K562 (cell line): ENCODE measurements at regions not wholly inside any gene's neighbourhood (a gene's known extent, or its start where the extent isn't known, plus 50 kb on each side); places are given as distances from the start of the nearest gene placed in this dataset.

Experiments used
- ATAC-seq: fragments of 200-7000 bp; cut with Tn5 transposase; 3 replicates; pipeline ENCODE4 v1.9.1; 2020; ENCODE audit warnings: moderate library complexity
- BruUV-seq: library from RNA; stranded (reverse); fragments of 400-500 nt; replicated peaks from 2 replicates; lab custom pipeline; 2021; lab: Mats Ljungman, UMichigan
- CTCF ChIA-PET: fragments of 300-600 bp; formaldehyde crosslinking; extraction: SDS; loops from one replicate; lab custom pipeline; 2021; ENCODE audit warnings: low intra/inter-chr PET ratio; lab: Yijun Ruan, JAX
- POLR2A ChIA-PET: fragments of 300-600, 350-650 bp; sonication (Branson Sonifier 250); formaldehyde crosslinking; extraction: SDS; loops from one replicate; lab custom pipeline; 2021; ENCODE audit warnings: antibody characterized with exemption, inconsistent platforms; lab: Yijun Ruan, JAX
- DNase-seq, 4 experiments: peaks; one replicate each; pipeline versions ENCODE4 v3.0.0 to v3.0.0-alpha.2; 2011 to 2018; ENCODE audit warnings: low spot score in 3 of 4, mixed read lengths in 3 of 4; ENCODE audit errors: extremely low read depth in 1 of 4
- FAIRE-seq: peaks from 2 replicates; lab custom pipeline; 2011; peaks lifted over from hg19 to GRCh38; lab: Jason Lieb, UNC
- H2AFZ ChIP-seq: 2 replicates; pipeline ENCODE4 v1.6.0; 2011; ENCODE audit warnings: low read depth, low read length, control low read depth, inconsistent platforms
- H3K27ac ChIP-seq: fragments of 200-600 bp; 3 replicates; pipeline ENCODE4 v1.8.0; 2011; ENCODE audit warnings: low read depth, mild to moderate bottlenecking, control low read depth, inconsistent platforms, low read length, moderate library complexity, mixed read lengths; ENCODE audit errors: extremely low read depth
- H3K27me3 ChIP-seq, 2 experiments: fragments of 300-600 bp in 1 of 2; 2 replicates in 1 of 2; 3 replicates in 1 of 2; pipeline versions ENCODE4 v1.6.0 to v1.8.0; 2011; ENCODE audit warnings: inconsistent platforms in 2 of 2, low read length in 2 of 2, mild to moderate bottlenecking in 1 of 2, mixed read lengths in 1 of 2, moderate library complexity in 1 of 2; ENCODE audit not compliant: control insufficient read depth in 2 of 2, insufficient read depth in 2 of 2
- H3K36me3 ChIP-seq: fragments of 300-600 bp; 3 replicates; pipeline ENCODE4 v1.8.0; 2011; ENCODE audit warnings: mild to moderate bottlenecking, low read length, inconsistent platforms; ENCODE audit not compliant: control insufficient read depth, insufficient read depth
- H3K4me1 ChIP-seq, 2 experiments: fragments of 200-600 bp in 1 of 2; replicated peaks in 1 of 2; 2 replicates in 1 of 2; 3 replicates in 1 of 2; pipeline versions ENCODE4 v1.5.1 to v1.8.0; 2011; ENCODE audit warnings: inconsistent platforms in 2 of 2, low read length in 2 of 2, mild to moderate bottlenecking in 1 of 2, mixed read lengths in 1 of 2, moderate library complexity in 1 of 2; ENCODE audit not compliant: control insufficient read depth in 2 of 2, insufficient read depth in 2 of 2
- H3K4me2 ChIP-seq: 2 replicates; pipeline ENCODE4 v1.6.1; 2011; ENCODE audit warnings: low read length, control low read depth, inconsistent platforms, mixed read lengths; ENCODE audit not compliant: insufficient read depth
- H3K4me3 ChIP-seq: fragments of 200-600 bp; sonication (generic), shearing (Covaris generic); 2 replicates; pipeline ENCODE4 v1.5.1; 2016; ENCODE audit warnings: control low read depth, inconsistent platforms
- H3K79me2 ChIP-seq: fragments of 200-600 bp; 3 replicates; pipeline ENCODE4 v1.8.0; 2011; ENCODE audit warnings: low read length, inconsistent platforms; ENCODE audit not compliant: control insufficient read depth, insufficient read depth
- H3K9ac ChIP-seq, 2 experiments: 2 replicates each; pipeline versions ENCODE4 v1.6.0 to v1.6.1; 2011; ENCODE audit warnings: low read depth in 2 of 2, low read length in 2 of 2, control low read depth in 1 of 2, inconsistent platforms in 1 of 2, mild to moderate bottlenecking in 1 of 2, mixed read lengths in 1 of 2; ENCODE audit not compliant: insufficient read depth in 1 of 2
- H3K9me1 ChIP-seq: one replicate; pipeline ENCODE4 v1.6.0; 2011; ENCODE audit warnings: inconsistent platforms, mild to moderate bottlenecking, low read length, moderate library complexity; ENCODE audit not compliant: control insufficient read depth, insufficient read depth
- H3K9me3 ChIP-seq: replicated peaks from 2 replicates; pipeline ENCODE4 v1.5.1; 2011; ENCODE audit warnings: low read depth, low read length, inconsistent platforms; ENCODE audit not compliant: control insufficient read depth, insufficient read depth
- H4K20me1 ChIP-seq: replicated peaks from 2 replicates; pipeline ENCODE4 v1.6.1; 2011; ENCODE audit warnings: low read length, inconsistent platforms, mixed read lengths; ENCODE audit not compliant: control insufficient read depth, insufficient read depth
- ETV1 ChIP-seq: fragments of 450-650 bp; conservative IDR thresholded peaks from 2 replicates; pipeline ENCODE4 v1.6.1; 2016; ENCODE audit warnings: missing genetic modification characterization, control low read depth, low read depth, missing compliant biosample characterization
- FOXO4 ChIP-seq: fragments of 450-650 bp; formaldehyde crosslinking; IDR thresholded peaks from 2 replicates; pipeline ENCODE4 v1.4.0; 2020; ENCODE audit warnings: mild to moderate bottlenecking, moderate library complexity
- OTX1 ChIP-seq: fragments of 450-650 bp; formaldehyde crosslinking; IDR thresholded peaks from 2 replicates; pipeline ENCODE4 v1.4.0; 2022; ENCODE audit warnings: mild to moderate bottlenecking
- TSC22D4 ChIP-seq: fragments of 450-650 bp; IDR thresholded peaks from 2 replicates; pipeline ENCODE4 v1.6.1; 2016; ENCODE audit warnings: missing genetic modification characterization, missing biosample characterization, control low read depth
- ZNF134 ChIP-seq: fragments of 250-450 bp; sonication (Bioruptor Pico); conservative IDR thresholded peaks from 2 replicates; pipeline ENCODE4 v1.4.0; 2020
- ZNF589 ChIP-seq: fragments of 200-800 bp; sonication (Bioruptor generic); IDR thresholded peaks from 2 replicates; pipeline ENCODE4 v1.6.1; 2016; ENCODE audit warnings: low read depth, missing genetic modification characterization, missing compliant biosample characterization
- WGBS: fragments of 100-300 bp; shearing (Covaris generic); methylation state at CpG from one replicate; pipeline ENCODE4 v1.1.6; 2016; ENCODE audit warnings: low coverage, mixed read lengths; ENCODE audit not compliant: insufficient coverage; ENCODE audit errors: missing lambda C conversion rate; 5-methylcytosine and 5-hydroxymethylcytosine counted together
- in situ Hi-C: fragments of 300-500 bp; cut with MboI; formaldehyde crosslinking; loops from 4 replicates; pipeline ENCODE4 v1.15.0; 2018; ENCODE audit warnings: inconsistent platforms, mixed read lengths
- intact Hi-C: fragments of 100-400 bp; cut with micrococcal nuclease; formaldehyde crosslinking; loops from 2 replicates; pipeline ENCODE4 v1.14.2; 2022

- no TSS peak for BruUV-seq
- intact Hi-C loops: loop anchor here (5.0 kb wide), 1 partner anchor 86 kb away; no protein-coding TSS in a partner anchor
These were observed 50.8 kb upstream of the JPH3 start for GRCh38 chr16:87551487-87551886.

More at GRCh38 chr16:87551487-87551886, 50.8 kb upstream of the JPH3 start:
- TF ChIP-seq OTX1 (CRISPR knock-in tag) (no peak), ZNF589 (no peak), ETV1 (tag) (no peak), TSC22D4 (tag) (no peak), ZNF134 (CRISPR knock-in tag) (no peak), FOXO4 (no peak)
- WGBS: 0% methylated on average over 5 of the region's 5 CpGs
- no peak overlapping the region for H3K27ac ChIP-seq
- H3K4me3 ChIP-seq: no peak overlapping the region
- no peak for FAIRE-seq
- peak; percentile 24; the same call in 1 of the 3 replicates for ATAC-seq
- H4K20me1 ChIP-seq: peaks cover 17% of the 10 kb centered on the region; the same call in 1 of the 2 replicates
- H3K27me3 ChIP-seq: peaks cover 42 to 79% of the 10 kb centered on the region in 2 experiments
- no peaks in the 10 kb centered on the region for H3K36me3 ChIP-seq
- no peak overlapping the region for H3K4me2 ChIP-seq
- DNase-seq: no peak
- POLR2A ChIA-PET: interaction anchor here (0.6 kb wide), 1 partner anchor 86 kb away, joined by 3 read pairs; no protein-coding TSS in a partner anchor
- H3K9ac ChIP-seq: no peak overlapping the region
- in situ Hi-C loops: no loop called here
- CTCF ChIA-PET: interaction anchor here (2.2 kb wide), 1 partner anchor 84 kb away, joined by 23 read pairs; no protein-coding TSS in a partner anchor
- peaks cover 0 to 18% of the 10 kb centered on the region in 2 experiments; a peak in 3 of 5 replicates for H3K4me1 ChIP-seq
- no peaks in the 10 kb centered on the region for H3K79me2 ChIP-seq
- peaks cover 3% of the 10 kb centered on the region for H3K9me1 ChIP-seq
- H2AFZ ChIP-seq: no peak overlapping the region
- H3K9me3 ChIP-seq: no peaks in the 10 kb centered on the region
